H1 (cell line): ENCODE measurements at regions not wholly inside any gene's neighbourhood (a gene's known extent, or its start where the extent isn't known, plus 50 kb on each side); places are given as distances from the start of the nearest gene placed in this dataset.

Experiments
- ASH2L ChIP-seq: fragments of 200-600, 300-600 bp; sonication (generic); IDR thresholded peaks from one replicate; pipeline ENCODE4 v1.7.1; 2017; ENCODE audit warnings: low read length
- FOSL1 ChIP-seq: IDR thresholded peaks from 2 replicates; pipeline ENCODE4 v1.6.1; 2011; ENCODE audit warnings: mild to moderate bottlenecking, low read depth, low read length, moderate library complexity; ENCODE audit not compliant: insufficient read depth
- JUN ChIP-seq: IDR thresholded peaks from 2 replicates; pipeline ENCODE4 v1.6.1; 2011; ENCODE audit warnings: low read depth, mild to moderate bottlenecking, improper control_type of control experiment, low read length
- KDM1A ChIP-seq: fragments of 200-600, 300-600 bp; sonication (generic); IDR thresholded peaks from 2 replicates; pipeline ENCODE4 v1.7.1; 2016; ENCODE audit warnings: mild to moderate bottlenecking, low read length, borderline replicate concordance
- NANOG ChIP-seq: IDR thresholded peaks from 2 replicates; pipeline ENCODE4 v1.6.1; 2011; ENCODE audit warnings: low read length, low read depth, mild to moderate bottlenecking, inconsistent platforms; ENCODE audit not compliant: insufficient read depth, poor library complexity, severe bottlenecking
- PHF8 ChIP-seq: fragments of 200-600 bp; sonication (generic); conservative IDR thresholded peaks from 2 replicates; pipeline ENCODE4 v1.7.1; 2012; ENCODE audit warnings: low read depth, mild to moderate bottlenecking, inconsistent platforms, low read length, moderate library complexity
- SP4 ChIP-seq: IDR thresholded peaks from 2 replicates; pipeline ENCODE4 v1.6.1; 2012; ENCODE audit warnings: low read length, inconsistent platforms
- SUZ12 ChIP-seq: fragments of 200-600 bp; sonication (generic); IDR thresholded peaks from 2 replicates; pipeline ENCODE4 v1.6.1; 2012; ENCODE audit warnings: mild to moderate bottlenecking, inconsistent platforms, low read length, moderate library complexity, mixed read lengths
- TF ChIP-seq, protein P1 (sequence below): fragments of 300-600 bp; sonication (generic); IDR thresholded peaks from 2 replicates; pipeline ENCODE4 v1.7.1; 2012; ENCODE audit warnings: low read length, moderate library complexity, mild to moderate bottlenecking, inconsistent platforms; ENCODE audit not compliant: insufficient replicate concordance
- TF ChIP-seq, protein P2 (sequence below), 3 experiments: IDR thresholded peaks; 1 replicate in 2 of 3; 2 replicates in 1 of 3; pipeline versions ENCODE4 v1.5.1 to v1.6.1; 2011; ENCODE audit warnings: low read length in 3 of 3, mild to moderate bottlenecking in 3 of 3, inconsistent platforms in 2 of 3, low read depth in 1 of 3, moderate library complexity in 1 of 3; ENCODE audit not compliant: insufficient read depth in 1 of 3; ENCODE audit errors: control extremely low read depth in 1 of 3

DNA sequence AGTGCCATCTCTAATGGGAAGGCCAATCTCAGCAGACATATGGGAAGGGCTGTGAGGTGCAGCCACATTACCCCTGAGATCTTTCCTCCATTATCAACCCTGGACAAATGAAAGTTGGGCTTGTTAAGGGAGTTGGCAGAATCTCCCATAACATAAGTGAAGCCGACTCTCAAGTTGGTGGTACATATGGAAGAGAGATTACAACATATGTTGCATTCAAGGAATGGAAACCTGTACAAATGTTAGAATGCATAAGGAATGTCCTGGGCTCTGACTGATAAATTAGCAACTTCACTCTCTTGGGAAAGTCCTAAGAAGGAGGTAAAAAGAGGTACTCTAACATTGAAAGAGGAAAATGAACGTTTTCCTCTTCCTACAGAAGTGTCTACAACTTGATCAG lies 288.7 kb downstream of the IL20RB start (continued):
- TF ChIP-seq, protein P1, sequence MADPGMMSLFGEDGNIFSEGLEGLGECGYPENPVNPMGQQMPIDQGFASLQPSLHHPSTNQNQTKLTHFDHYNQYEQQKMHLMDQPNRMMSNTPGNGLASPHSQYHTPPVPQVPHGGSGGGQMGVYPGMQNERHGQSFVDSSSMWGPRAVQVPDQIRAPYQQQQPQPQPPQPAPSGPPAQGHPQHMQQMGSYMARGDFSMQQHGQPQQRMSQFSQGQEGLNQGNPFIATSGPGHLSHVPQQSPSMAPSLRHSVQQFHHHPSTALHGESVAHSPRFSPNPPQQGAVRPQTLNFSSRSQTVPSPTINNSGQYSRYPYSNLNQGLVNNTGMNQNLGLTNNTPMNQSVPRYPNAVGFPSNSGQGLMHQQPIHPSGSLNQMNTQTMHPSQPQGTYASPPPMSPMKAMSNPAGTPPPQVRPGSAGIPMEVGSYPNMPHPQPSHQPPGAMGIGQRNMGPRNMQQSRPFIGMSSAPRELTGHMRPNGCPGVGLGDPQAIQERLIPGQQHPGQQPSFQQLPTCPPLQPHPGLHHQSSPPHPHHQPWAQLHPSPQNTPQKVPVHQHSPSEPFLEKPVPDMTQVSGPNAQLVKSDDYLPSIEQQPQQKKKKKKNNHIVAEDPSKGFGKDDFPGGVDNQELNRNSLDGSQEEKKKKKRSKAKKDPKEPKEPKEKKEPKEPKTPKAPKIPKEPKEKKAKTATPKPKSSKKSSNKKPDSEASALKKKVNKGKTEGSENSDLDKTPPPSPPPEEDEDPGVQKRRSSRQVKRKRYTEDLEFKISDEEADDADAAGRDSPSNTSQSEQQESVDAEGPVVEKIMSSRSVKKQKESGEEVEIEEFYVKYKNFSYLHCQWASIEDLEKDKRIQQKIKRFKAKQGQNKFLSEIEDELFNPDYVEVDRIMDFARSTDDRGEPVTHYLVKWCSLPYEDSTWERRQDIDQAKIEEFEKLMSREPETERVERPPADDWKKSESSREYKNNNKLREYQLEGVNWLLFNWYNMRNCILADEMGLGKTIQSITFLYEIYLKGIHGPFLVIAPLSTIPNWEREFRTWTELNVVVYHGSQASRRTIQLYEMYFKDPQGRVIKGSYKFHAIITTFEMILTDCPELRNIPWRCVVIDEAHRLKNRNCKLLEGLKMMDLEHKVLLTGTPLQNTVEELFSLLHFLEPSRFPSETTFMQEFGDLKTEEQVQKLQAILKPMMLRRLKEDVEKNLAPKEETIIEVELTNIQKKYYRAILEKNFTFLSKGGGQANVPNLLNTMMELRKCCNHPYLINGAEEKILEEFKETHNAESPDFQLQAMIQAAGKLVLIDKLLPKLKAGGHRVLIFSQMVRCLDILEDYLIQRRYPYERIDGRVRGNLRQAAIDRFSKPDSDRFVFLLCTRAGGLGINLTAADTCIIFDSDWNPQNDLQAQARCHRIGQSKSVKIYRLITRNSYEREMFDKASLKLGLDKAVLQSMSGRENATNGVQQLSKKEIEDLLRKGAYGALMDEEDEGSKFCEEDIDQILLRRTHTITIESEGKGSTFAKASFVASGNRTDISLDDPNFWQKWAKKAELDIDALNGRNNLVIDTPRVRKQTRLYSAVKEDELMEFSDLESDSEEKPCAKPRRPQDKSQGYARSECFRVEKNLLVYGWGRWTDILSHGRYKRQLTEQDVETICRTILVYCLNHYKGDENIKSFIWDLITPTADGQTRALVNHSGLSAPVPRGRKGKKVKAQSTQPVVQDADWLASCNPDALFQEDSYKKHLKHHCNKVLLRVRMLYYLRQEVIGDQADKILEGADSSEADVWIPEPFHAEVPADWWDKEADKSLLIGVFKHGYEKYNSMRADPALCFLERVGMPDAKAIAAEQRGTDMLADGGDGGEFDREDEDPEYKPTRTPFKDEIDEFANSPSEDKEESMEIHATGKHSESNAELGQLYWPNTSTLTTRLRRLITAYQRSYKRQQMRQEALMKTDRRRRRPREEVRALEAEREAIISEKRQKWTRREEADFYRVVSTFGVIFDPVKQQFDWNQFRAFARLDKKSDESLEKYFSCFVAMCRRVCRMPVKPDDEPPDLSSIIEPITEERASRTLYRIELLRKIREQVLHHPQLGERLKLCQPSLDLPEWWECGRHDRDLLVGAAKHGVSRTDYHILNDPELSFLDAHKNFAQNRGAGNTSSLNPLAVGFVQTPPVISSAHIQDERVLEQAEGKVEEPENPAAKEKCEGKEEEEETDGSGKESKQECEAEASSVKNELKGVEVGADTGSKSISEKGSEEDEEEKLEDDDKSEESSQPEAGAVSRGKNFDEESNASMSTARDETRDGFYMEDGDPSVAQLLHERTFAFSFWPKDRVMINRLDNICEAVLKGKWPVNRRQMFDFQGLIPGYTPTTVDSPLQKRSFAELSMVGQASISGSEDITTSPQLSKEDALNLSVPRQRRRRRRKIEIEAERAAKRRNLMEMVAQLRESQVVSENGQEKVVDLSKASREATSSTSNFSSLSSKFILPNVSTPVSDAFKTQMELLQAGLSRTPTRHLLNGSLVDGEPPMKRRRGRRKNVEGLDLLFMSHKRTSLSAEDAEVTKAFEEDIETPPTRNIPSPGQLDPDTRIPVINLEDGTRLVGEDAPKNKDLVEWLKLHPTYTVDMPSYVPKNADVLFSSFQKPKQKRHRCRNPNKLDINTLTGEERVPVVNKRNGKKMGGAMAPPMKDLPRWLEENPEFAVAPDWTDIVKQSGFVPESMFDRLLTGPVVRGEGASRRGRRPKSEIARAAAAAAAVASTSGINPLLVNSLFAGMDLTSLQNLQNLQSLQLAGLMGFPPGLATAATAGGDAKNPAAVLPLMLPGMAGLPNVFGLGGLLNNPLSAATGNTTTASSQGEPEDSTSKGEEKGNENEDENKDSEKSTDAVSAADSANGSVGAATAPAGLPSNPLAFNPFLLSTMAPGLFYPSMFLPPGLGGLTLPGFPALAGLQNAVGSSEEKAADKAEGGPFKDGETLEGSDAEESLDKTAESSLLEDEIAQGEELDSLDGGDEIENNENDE, result no peak
- TF ChIP-seq JUN, result no peak
- no peak for TF ChIP-seq SUZ12
- TF ChIP-seq FOSL1, result no peak
- no peak for TF ChIP-seq ASH2L
- TF ChIP-seq, protein P2, sequence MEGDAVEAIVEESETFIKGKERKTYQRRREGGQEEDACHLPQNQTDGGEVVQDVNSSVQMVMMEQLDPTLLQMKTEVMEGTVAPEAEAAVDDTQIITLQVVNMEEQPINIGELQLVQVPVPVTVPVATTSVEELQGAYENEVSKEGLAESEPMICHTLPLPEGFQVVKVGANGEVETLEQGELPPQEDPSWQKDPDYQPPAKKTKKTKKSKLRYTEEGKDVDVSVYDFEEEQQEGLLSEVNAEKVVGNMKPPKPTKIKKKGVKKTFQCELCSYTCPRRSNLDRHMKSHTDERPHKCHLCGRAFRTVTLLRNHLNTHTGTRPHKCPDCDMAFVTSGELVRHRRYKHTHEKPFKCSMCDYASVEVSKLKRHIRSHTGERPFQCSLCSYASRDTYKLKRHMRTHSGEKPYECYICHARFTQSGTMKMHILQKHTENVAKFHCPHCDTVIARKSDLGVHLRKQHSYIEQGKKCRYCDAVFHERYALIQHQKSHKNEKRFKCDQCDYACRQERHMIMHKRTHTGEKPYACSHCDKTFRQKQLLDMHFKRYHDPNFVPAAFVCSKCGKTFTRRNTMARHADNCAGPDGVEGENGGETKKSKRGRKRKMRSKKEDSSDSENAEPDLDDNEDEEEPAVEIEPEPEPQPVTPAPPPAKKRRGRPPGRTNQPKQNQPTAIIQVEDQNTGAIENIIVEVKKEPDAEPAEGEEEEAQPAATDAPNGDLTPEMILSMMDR (IDR thresholded peaks at IDR 0.05; ENCODE audit: control extremely low read depth in 1 of 3, insufficient read depth in 1 of 3, low read depth in 1 of 3, low read length in 3 of 3), result no peak
- no peak for TF ChIP-seq SP4
- no peak for TF ChIP-seq NANOG
- TF ChIP-seq KDM1A, result no peak
- no peak for TF ChIP-seq PHF8
